ENCODE measurements at regions not wholly inside any gene's neighbourhood (a gene's known extent, or its start where the extent isn't known, plus 50 kb on each side); places are given as distances from the start of the nearest gene placed in this dataset.

DNA sequence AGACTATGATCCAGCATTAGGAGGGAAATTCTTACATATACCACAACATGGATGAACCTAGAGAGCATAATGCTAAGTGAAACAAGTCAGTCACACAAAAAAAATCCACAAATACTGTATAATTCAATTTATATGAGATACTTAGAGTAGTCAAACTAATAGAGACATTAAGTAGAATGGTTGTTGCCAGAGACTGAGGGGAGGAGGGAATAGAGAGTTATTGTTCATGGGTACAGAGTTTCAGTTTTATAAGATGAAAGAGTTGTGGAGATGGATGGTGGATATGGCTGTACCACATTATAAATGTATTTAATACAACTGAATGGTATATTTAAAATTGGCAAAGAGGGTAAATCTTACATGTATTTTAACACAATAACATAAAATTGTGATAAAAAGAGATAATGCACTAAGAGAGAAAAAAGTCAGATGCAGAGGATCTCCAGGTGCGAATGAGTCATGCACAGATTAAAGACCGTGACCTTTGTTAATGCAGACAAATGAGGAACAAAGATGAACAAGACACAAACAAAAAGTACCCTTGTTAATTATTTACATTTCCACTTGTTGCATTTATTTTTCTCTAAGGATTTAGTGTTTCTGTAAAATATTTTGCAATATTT is 541.7 kb upstream of the MEX3C start:
- FAIRE-seq (no peak), DNase-seq (ENCODE audit: insufficient read length, low spot score) (no peak)
- TF ChIP-seq POLR2A (IDR thresholded peaks at IDR 0.05; ENCODE audit: low read depth, low read length): no peak

DNA sequence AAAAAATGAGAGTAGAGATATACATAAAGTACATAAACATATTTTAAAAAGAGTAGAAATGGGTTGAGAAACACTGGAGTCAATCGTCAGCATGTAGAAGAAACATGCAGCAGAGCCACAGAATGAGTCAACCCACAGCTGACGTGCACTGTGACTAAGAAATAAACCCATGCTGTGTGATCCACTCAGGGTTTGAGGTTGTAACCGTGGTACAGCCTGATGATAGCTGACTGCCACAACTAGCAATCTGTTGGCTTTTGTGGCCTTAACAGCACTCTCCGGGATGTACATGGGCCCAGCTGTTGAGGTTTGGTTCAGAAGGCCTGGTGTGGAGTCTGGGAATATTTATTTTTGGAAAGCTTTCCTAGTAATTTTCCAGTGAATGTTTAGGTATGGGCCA is 554.4 kb upstream of the MEX3C start:
- DNase-seq (ENCODE audit: insufficient read length, low spot score): no peak
- FAIRE-seq: no peak
- no peak for TF ChIP-seq POLR2A (IDR thresholded peaks at IDR 0.05; ENCODE audit: low read depth, low read length)

DNA sequence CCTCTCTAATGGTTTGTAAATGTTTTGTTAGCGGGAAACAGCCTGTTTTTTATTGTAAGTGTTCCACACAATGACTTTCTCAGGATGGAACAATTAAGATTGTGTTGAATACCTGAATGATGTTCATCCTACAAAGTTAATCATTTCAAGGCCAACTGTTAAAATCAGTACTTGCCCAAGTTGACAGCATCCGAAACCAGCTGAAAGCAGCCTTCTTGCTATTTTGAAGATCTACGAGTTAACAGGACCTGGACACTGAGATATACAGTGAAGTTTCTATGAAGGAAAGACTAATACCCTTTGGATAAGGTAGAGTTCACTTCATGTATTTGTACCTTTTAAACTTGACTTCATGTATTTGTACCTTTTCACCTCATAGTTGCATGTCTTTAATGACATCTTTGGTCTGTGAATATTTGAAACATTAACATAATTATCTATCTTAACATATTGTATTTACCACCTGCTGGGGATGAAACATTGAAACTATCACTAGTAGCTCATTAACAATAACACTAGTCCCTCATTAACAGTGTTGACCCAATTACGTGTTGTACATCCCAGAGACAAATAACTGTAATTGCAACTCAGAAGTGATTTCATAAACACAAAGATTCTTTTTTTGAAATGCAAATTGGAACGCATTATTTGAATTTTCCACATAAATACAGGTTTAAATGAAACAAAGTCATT is 556.0 kb upstream of the MEX3C start:
- no peak for TF ChIP-seq POLR2A (IDR thresholded peaks at IDR 0.05; ENCODE audit: low read depth, low read length)
- FAIRE-seq (no peak), DNase-seq (ENCODE audit: insufficient read length, low spot score) (no peak)

DNA sequence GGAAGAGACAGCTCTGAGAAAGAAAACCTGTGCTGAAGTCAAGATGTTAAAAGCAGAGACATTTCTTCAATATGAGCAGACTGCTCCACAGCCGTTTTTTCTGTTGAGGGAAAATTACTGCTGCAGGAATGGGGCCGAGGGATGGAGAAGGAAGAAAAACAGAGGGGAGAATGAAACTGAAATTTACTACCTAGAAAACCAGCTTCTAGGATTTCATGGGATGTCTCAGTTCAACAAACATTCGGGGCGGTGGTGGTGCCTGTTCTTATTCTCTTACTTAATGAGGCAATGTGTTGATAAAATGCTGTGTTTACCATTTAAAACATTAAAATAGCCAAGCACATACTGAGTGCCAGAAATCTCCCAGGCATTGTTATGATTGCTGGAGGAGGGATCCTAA is 557.1 kb upstream of the MEX3C start:
- no peak for TF ChIP-seq POLR2A (IDR thresholded peaks at IDR 0.05; ENCODE audit: low read depth, low read length)
- FAIRE-seq (no peak), DNase-seq (ENCODE audit: insufficient read length, low spot score) (no peak)

DNA sequence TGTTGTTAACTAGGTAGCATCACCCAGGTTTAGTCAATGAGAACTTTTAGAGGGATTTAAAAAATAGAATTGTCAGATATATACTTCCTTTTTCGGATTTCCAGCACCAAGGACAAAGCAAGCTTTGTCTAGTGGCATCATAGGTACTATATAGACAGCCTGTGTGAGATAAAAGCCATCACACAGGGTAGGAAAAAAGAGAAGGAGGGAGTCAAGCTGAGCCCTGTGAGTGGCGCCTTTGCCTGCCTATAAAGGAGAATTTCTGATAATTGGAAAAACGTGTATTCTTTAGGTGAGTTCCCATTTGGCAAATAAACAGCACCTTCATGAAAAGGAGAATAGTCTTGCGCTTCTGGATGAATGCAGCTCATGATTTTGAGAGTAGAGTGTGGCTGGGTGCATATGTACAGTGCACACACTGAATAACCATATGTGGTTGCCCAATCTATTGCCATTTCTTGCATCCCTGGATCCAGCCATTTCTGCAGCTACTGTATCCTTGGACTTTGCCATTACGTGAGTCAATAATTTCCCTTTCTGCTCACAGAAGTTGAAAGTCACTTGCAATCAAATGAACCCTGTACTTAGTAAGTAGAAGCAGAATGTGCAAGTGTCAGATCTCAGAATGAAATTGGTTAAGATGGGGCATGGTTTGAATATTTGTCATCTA is 559.9 kb upstream of the MEX3C start:
- no peak for FAIRE-seq
- DNase-seq (ENCODE audit: insufficient read length, low spot score): no peak
- TF ChIP-seq POLR2A (IDR thresholded peaks at IDR 0.05; ENCODE audit: low read depth, low read length): no peak

DNA sequence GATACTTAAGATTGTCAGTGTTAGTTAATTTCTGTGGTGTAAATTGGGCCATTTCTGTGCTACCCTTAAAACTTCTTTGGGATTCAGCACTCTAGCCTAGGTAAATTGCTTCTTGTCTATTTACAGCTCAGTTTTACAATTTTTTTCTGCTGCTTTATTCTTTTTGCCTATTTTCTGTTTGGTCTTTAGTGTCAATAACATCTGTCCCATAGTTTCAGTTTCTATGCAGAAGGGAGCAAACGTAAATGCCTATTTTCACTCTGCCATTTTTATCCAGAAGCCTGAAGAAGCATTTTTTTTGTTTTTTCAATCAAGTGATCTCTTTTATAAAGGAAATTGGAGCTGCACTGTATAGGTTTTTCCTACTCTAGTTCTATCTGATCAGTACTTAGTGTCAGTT is 564.9 kb upstream of the MEX3C start:
- DNase-seq (ENCODE audit: insufficient read length, low spot score): no peak
- no peak for FAIRE-seq
- no peak for TF ChIP-seq POLR2A (IDR thresholded peaks at IDR 0.05; ENCODE audit: low read depth, low read length)

DNA sequence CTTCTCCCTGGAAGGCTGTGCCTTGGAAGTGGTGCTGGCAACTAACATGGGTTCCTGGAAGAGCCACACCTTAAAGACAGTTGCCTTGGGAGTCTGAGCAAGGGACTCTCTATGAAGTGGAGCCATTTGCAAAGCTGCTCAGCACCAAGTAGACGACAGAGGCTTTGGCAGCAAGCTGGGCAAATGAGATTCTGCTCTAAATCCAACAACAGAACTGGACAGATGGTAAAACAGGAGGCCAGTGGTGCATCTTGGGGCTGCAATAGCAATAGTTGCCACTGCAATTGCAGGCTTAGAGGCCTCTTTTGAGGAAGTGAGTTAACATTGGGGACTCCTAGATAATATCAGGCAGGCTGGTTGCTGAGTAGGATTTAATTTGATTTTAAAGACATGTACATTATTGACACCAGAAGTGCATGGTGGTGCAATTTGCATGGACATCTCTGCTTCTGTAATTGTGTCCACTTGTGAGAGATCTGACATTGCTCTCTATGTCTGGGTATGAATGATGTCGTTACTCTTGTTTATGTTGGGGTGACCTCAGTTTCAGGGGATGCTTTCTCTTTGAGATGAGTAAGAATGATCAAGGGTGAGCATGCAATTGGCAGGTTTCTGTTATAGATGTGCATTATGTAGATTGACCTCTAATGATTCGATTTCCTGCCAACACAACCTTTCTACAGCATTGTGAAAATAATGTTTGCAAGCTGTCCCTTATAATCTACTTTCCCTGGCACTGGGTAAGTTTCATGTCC is 568.3 kb upstream of the MEX3C start:
- FAIRE-seq (no peak), DNase-seq (ENCODE audit: insufficient read length, low spot score) (no peak)
- no peak for TF ChIP-seq POLR2A (IDR thresholded peaks at IDR 0.05; ENCODE audit: low read depth, low read length)

DNA sequence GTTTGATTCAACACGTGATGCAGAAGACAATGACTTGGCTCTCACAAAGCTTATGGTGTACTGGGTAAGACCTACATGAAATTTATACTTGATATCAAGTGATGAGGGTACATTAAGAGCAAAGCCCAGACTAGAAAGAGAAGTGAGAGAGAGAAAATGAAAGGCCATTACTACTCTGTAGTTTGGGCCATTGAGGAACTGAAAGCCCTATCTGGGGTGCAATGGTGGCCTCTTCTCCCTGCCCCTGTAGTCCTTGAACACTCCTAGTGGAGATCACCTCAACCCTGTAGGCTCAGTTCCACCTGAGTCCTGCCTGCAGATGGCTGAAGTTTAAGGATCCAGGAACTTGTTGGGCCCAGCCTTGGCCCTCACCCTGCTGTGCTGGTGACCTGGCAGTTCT is 569.8 kb upstream of the MEX3C start:
- DNase-seq (ENCODE audit: insufficient read length, low spot score) (no peak), FAIRE-seq (no peak)
- no peak for TF ChIP-seq POLR2A (IDR thresholded peaks at IDR 0.05; ENCODE audit: low read depth, low read length)

DNA sequence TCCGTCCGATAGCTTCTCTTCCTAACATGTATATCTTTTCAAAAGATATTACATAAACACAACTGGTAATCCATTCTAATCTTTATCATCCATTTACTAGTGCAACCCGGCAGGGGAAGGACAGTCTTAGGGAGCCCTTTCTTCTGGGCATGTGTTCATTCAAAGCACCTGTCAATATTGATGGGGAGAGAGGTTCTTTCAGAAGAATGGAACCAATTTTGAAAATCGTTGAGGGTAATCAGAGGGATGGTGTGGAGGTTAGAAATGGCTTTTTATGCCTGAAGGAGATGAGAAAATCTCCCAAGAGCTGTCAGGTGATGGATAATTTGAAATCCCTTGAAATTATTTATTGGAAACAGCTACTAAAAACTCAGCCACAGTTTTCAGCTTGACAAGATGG is 561.9 kb upstream of the DCC start:
- TF ChIP-seq POLR2A (IDR thresholded peaks at IDR 0.05; ENCODE audit: low read depth, low read length): no peak
- no peak for DNase-seq (ENCODE audit: insufficient read length, low spot score)
- FAIRE-seq: no peak

DNA sequence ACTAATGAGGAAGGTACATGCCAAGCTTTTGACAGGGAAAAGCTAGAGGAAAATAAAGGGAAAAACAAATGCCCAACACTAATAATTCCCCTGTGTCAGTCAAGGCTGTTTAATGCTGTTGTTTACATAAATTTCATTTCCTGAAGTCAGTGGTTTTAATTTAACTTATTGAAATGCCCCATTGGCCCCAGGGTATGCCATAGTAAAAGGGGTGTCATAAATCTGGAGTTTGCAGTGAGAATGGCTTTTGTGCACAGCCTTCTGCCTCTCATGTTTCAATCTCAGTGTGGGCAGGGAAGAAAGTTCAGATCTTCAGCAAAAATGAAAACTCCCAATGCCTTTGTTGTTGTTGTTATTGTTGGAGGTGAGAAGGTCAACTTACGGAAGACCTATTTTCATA is 550.1 kb upstream of the DCC start:
- TF ChIP-seq POLR2A (IDR thresholded peaks at IDR 0.05; ENCODE audit: low read depth, low read length): no peak
- DNase-seq (ENCODE audit: insufficient read length, low spot score) (no peak), FAIRE-seq (no peak)

DNA sequence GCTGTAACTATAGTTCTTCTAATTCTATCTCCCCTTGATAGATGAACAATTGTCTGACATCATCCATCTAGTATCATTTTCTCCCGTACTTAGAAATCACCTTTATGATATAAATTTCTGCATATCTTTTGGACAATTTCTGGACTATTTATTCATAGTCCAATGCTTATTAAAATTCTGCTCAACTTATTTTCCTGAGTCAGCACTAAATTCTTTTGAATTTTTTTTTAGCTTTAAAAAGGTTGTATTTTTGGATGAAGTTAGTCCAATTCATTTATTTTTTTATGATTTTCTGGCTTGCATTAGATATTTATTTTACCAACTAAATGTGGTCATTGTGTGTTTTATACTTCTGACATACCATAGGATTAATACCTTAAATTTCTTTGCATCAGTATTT is 538.5 kb upstream of the DCC start:
- FAIRE-seq (no peak), DNase-seq (ENCODE audit: insufficient read length, low spot score) (no peak)
- TF ChIP-seq POLR2A (IDR thresholded peaks at IDR 0.05; ENCODE audit: low read depth, low read length): no peak

DNA sequence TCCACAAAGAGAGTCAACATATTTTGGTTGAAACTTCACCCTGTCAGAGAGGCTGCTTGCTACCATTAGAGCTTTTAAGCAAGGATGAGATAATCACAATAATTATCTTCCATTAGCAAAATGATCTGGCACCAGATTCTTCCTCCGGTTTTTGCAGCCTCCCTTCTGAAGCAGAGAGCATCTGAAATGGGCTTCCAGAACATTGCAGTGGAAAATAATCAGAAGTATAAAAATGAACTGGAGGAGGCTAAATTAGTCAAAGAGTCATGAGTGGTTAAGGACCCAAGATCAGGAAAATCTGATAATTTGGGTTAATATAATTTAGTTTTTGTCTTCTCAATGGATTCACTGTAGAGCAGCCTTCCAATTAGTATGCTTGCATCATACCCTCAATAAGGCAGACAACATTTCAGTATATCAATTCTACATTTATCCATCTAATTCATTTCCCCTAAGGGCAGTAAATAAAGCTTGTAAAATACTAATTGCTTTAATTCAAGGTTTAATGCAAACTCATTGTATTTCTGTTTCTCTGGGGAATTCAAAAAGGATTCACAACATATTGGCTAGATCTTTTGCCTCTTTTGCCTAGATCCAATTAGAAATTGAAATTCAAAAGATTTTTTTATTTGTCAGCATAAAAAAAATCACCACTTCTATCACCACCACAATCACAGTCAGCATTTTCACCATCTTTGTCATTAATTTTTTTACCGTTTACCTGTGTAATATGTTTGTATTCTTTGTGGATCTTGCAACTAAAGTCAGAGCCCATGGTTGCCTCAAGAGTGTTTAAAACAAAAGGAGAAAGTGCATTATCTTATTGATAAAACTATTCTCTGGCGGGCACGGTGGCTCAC is 537.2 kb upstream of the DCC start:
- FAIRE-seq (no peak), DNase-seq (ENCODE audit: insufficient read length, low spot score) (no peak)
- TF ChIP-seq POLR2A (IDR thresholded peaks at IDR 0.05; ENCODE audit: low read depth, low read length): no peak

DNA sequence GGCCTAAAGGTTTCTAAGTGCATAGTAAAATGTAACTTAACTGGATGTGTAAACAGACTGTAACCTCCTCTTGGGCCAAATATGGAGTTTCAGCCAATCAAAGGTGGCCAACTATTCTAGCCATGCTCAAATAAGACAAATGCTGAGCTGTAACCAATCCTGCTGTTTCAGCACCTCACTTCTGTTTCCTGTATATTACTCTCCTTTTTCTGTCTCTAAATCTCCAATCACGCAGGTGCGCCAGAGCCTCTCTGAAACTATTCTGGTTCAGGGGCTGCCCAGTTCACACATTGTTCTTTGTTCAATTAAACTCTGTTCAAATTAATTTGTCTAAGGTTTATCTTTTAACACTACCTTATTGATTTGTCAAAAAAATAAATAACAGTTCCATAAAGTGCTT is 532.7 kb upstream of the DCC start:
- FAIRE-seq: no peak
- no peak for DNase-seq (ENCODE audit: insufficient read length, low spot score)
- no peak for TF ChIP-seq POLR2A (IDR thresholded peaks at IDR 0.05; ENCODE audit: low read depth, low read length)
